ENCODE measurements at regions not wholly inside any gene's neighbourhood (a gene's known extent, or its start where the extent isn't known, plus 50 kb on each side); places are given as distances from the start of the nearest gene placed in this dataset.

DNA sequence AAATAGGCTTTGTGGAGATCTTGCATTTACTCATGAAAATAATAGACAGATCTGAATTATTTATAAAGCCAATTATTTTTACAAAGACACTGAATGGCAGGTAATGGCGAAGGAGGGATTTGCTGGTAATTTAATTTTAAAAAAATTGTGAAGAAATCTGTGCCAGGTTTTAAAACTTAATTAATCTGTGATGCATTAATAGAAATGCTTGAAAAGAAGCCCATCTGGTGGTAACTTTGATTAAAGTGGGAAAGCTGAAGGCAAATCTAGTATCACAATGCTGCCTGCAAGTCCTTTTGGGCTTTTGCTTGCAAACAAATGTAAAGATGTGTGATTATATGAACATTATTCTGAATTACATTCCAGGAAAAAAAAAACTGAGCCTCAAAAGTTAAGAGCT is 433.2 kb upstream of the DEPDC1 start:
- TF ChIP-seq EP300 (IDR thresholded peaks at IDR 0.05), result no peak
- TF ChIP-seq POLR2AphosphoS5 (IDR thresholded peaks at IDR 0.05), result no peak

Measured in sigmoid colon (tissue), 4 donors.